ENCODE measurements at regions not wholly inside any gene's neighbourhood (a gene's known extent, or its start where the extent isn't known, plus 50 kb on each side); places are given as distances from the start of the nearest gene placed in this dataset.
A peak's percentile ranks its signal among the peaks of the same experiment; 100 is the strongest.
"Not testable (repeated sequence)": the region's sequence is repeated elsewhere in the genome, so short reads cannot be mapped to it uniquely, and the experiment has no call there.

- DNase-seq (ENCODE audit: low read depth): no peak
- peaks cover 3% of the 10 kb centered on the region for H3K27me3 ChIP-seq (ENCODE audit: control insufficient read depth, insufficient read depth, low read length)
- FAIRE-seq: no peak
- H3K4me3 ChIP-seq (ENCODE audit: low read depth, low read length): no peak overlapping the region
- no peaks in the 10 kb centered on the region for H3K36me3 ChIP-seq (ENCODE audit: control insufficient read depth, insufficient read depth, low read length)
- no peak for TF ChIP-seq CTCF (IDR thresholded peaks at IDR 0.05; ENCODE audit: insufficient read depth, low read length, severe bottlenecking)
Measured at GRCh38 chr1:9465640-9466039, 73.6 kb upstream of the SLC25A33 start.

- peak; percentile 56 for DNase-seq (ENCODE audit: low read depth)
- Histone ChIP-seq H3K4me3 (ENCODE audit: low read depth, low read length) (no peak overlapping the region), H3K27me3 (ENCODE audit: control insufficient read depth, insufficient read depth, low read length) (peaks cover 8% of the 10 kb centered on the region), H3K36me3 (ENCODE audit: control insufficient read depth, insufficient read depth, low read length) (no peaks in the 10 kb centered on the region)
- FAIRE-seq: no peak
- TF ChIP-seq CTCF (IDR thresholded peaks at IDR 0.05; ENCODE audit: insufficient read depth, low read length, severe bottlenecking): no peak
Measured at GRCh38 chr1:9466780-9467758, 72.2 kb upstream of the SLC25A33 start.

GRCh38 chr1:9469882-9470281 is 69.4 kb upstream of the SLC25A33 start:
- not testable (repeated sequence) for H3K36me3 ChIP-seq (ENCODE audit: control insufficient read depth, insufficient read depth, low read length); H3K27me3 ChIP-seq (ENCODE audit: control insufficient read depth, insufficient read depth, low read length); FAIRE-seq; H3K4me3 ChIP-seq (ENCODE audit: low read depth, low read length); DNase-seq (ENCODE audit: low read depth)

- H3K4me3 ChIP-seq (ENCODE audit: low read depth, low read length): no peak overlapping the region
- peaks cover 10% of the 10 kb centered on the region for H3K27me3 ChIP-seq (ENCODE audit: control insufficient read depth, insufficient read depth, low read length)
- H3K36me3 ChIP-seq (ENCODE audit: control insufficient read depth, insufficient read depth, low read length): no peaks in the 10 kb centered on the region
- TF ChIP-seq CTCF (IDR thresholded peaks at IDR 0.05; ENCODE audit: insufficient read depth, low read length, severe bottlenecking): no peak
- DNase-seq (ENCODE audit: low read depth): no peak
- no peak for FAIRE-seq
Measured at GRCh38 chr1:9471679-9472078, 67.6 kb upstream of the SLC25A33 start.

- peaks cover 9% of the 10 kb centered on the region for H3K27me3 ChIP-seq (ENCODE audit: control insufficient read depth, insufficient read depth, low read length)
- no peaks in the 10 kb centered on the region for H3K36me3 ChIP-seq (ENCODE audit: control insufficient read depth, insufficient read depth, low read length)
- no peak for FAIRE-seq
- DNase-seq (ENCODE audit: low read depth): no peak
- TF ChIP-seq CTCF (IDR thresholded peaks at IDR 0.05; ENCODE audit: insufficient read depth, low read length, severe bottlenecking): no peak
- no peak overlapping the region for H3K4me3 ChIP-seq (ENCODE audit: low read depth, low read length)
Measured at GRCh38 chr1:9472386-9473031, 66.8 kb upstream of the SLC25A33 start.

GRCh38 chr1:9473032-9473807 is 66.0 kb upstream of the SLC25A33 start:
- DNase-seq (ENCODE audit: low read depth): peak; percentile 91
- TF ChIP-seq CTCF (IDR thresholded peaks at IDR 0.05; ENCODE audit: insufficient read depth, low read length, severe bottlenecking): no peak
- Histone ChIP-seq H3K27me3 (ENCODE audit: control insufficient read depth, insufficient read depth, low read length) (peaks cover 7% of the 10 kb centered on the region), H3K4me3 (ENCODE audit: low read depth, low read length) (no peak overlapping the region), H3K36me3 (ENCODE audit: control insufficient read depth, insufficient read depth, low read length) (no peaks in the 10 kb centered on the region)
- FAIRE-seq: peak; percentile 64
